Activated CD8-positive, alpha-beta memory T cell treated with anti-CD3 and anti-CD28 coated beads, Interleukin-2, amount 50 U/mL, for 24 hours (primary cell): ENCODE measurements at regions not wholly inside any gene's neighbourhood (a gene's known extent, or its start where the extent isn't known, plus 50 kb on each side); places are given as distances from the start of the nearest gene placed in this dataset.

Source experiments
- DNase-seq: peaks from one replicate; pipeline ENCODE4 v3.0.0-alpha.2; 2020; ENCODE audit errors: extremely low read depth

DNA sequence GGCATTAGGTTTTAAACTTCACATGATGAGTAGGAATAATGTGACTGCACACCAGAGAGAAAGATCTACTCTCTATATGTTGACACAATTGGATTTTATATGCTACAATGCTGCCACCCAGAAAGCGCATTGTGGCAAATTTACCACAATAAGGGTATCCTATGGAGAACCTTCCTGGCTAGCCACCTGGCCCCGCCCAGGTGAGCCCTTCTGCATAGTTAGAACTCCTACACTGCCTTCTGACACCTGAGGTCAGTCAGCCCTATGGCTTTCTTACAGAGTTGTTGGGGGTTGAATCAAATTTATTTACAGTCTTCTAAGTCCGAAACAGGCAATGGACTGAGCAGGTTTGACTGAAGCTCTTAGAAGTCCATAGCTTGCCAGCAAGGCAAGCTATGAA, 153.8 kb upstream of the S100G start:
- DNase-seq = no peak

DNA sequence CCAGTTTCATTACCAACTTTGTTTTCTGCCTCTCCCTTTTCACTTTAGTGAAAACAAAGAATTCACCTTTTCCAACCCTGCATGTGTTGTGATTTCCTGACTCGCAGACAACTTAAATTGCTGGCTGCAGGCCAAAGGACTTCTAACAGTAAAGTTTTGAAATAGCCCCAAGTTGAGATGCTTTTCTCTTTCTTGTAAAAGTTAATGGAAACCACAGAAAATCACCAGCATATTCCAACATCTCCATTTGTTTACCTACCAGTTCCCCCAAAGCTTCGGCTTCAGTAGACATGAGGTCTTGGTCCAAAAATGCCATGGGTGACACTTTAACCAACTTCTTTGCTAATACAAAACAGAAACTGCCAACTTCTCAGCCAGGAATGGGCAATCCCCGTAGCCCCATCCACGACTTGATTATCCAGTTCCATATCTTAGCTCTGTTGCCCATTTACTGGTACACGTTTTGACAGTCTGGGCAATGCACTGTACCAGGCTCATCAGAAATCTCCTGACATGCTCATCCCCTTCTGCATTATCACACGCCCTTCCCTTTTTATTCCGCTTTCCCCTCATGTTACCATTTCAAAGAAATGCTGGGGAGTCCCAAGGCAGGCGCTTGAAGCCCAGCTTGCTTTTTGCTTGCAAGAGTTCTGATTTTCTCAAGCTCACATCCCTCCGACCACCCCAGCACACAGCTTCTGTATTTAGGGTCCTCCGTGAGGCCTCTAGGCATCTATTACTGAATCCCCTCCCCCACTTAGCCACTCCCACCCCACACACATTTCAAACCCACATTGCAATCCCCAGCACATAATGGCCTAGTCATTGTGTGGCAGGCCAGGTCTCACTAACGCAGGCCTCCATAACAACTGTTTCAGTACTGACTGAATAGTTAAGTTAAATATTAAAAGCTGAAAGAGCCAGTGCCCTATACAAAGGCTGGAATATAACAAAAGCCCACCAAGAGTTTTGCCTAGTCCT, 137.9 kb upstream of the S100G start:
- DNase-seq = no peak

DNA sequence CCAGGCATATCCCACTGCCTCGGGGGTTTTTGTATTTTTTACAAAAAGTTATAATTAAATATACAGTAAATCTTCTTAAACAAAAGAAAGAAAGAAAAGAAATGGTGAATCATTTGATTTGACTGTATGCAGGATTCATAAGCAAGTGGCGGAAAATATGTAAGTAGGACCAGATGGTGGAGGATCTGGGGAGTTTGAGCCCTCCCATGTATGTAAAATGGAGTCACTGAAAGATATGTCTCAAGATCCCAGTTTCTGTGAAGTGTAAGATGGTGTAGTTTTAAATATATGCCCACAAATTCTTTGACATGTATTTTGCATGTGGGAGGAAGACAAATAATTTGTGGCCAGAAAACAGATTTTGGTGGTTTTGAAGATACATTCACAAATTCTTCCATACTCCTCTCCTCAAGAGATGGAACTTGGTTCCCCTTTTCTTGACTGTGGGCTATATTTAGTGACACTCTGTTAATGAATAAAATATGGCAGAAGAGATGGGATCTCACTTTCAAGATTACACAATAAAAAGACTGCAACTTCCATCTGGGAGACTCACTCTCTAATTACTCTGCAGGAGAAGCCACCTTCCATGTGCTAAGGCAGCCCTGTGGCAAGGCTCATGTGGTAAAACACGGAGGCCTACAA, 133.6 kb upstream of the S100G start:
- no peak for DNase-seq

DNA sequence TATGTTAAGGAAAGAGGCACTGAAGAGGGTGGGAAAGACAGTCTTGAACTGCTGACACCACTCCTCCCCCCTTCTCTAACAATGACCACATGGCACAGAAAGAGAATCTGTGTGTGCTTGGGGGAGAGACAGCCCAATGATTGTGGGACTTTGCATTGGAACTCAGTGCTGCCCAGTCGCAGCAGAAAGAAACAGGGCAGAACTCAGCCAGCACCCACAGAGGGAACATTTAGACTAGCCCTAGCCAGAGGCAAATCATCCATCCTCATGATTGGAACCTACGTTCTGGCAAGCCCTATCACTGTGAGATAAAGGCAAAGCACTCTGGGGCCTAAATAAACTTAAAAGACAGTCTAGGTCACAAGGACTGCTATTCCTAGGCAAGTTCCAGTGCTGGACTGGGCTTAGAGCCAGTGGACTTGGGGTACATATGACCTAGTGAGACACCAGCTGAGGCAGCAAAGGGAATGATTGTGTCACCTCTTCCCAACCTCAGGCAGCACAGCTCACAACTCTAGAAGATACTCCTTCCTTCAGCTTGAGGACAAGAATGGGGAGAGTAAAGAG, 132.8 kb upstream of the S100G start:
- no peak for DNase-seq

DNA sequence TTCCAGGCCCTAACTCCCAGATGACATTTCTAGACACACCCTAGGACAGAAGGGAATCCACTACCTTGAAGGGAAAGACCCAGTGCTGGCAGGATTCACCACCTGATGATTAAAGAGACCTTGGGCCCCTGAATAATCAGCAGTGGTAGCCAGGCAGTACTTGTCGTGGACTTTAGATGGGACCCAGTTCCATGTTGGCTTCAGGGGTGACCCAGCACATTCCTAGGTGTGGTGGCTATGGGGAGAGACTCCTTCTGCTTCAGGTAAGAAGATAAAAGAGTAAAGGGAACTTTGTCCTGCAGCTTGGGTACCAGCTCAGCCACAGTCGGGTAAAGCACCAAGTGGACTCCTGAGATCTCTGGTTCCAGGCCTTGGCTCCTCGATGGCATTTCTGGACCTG, 131.8 kb upstream of the S100G start:
- DNase-seq = no peak

DNA sequence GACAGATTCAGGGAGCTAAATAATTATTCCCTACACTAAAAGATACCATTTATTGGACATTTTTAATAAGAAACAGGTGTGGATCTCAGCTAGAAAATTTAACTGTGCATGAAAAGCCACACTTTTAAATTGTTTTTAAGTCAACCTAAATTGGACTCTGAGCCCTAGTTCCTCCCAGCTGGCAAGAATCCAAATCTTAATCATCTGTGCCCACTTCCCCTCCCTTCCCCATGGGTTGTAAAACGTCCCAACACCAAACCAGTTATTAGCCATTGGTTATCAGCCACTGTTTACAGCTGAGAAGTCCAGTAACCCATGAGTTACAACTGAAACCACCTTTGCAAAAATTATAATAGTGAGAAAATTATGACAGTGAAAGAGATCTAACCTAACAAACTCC, 125.6 kb upstream of the S100G start:
- no peak for DNase-seq

DNA sequence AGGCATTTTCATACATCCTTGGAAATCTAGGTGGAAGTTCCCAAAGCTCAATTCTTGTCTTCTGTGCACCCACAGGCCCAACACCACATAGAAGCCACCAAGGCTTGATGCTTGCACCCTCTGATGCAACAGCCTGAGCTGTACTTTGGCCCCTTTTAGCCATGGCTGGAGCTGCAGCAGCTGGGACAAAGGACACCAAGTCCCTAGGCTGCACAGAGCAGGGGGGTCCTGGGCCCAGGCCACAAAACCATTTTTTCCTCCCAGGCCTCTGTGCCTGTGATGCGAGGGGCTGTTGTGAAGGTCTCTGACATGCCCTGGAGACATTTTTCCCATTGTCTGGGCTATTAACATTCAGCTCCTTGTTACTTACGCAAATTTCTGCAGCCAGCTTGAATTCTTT, 124.0 kb upstream of the S100G start:
- DNase-seq = no peak

DNA sequence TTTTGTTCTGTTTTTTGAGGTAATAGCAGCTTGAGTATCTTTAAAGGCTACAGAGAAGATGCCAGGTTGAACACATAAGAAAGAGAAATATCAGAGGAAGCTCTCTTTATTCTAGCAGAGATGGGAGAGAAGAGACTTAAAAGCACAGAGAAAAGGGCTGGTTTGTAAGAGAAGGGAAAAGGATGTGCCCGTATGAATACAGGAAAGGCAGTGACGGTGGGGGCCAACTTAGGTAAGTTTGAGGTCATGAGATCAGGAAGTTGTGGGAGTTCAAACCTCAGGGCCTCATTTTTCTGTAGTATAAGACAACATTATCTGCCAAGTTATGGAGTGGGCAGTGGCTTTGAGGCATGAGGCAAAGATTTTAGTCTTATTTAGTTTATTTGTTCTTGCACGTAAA, 121.3 kb upstream of the S100G start:
- no peak for DNase-seq
